ENCODE measurements at regions not wholly inside any gene's neighbourhood (a gene's known extent, or its start where the extent isn't known, plus 50 kb on each side); places are given as distances from the start of the nearest gene placed in this dataset.

DNA sequence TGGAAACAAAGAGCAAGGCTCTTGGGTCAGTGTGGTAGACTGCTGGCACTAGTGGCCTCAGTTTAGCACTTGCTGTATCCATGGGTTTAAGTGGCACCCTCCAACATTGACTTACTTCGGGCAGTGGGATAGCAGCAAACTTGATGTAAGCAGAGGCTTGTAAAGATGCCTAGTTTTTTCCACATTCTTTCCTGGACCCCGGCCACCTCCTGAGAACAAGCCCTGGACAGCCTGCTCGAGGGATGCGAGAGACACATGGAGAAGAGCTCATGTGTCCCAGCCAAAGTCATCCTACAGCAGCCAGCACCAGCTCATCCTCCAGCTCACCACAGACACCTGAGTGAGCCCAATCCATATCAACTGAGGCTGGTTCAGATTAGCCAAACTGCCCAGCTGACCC lies 142.7 kb upstream of the PCBD1 start:
- TF ChIP-seq, protein P1, sequence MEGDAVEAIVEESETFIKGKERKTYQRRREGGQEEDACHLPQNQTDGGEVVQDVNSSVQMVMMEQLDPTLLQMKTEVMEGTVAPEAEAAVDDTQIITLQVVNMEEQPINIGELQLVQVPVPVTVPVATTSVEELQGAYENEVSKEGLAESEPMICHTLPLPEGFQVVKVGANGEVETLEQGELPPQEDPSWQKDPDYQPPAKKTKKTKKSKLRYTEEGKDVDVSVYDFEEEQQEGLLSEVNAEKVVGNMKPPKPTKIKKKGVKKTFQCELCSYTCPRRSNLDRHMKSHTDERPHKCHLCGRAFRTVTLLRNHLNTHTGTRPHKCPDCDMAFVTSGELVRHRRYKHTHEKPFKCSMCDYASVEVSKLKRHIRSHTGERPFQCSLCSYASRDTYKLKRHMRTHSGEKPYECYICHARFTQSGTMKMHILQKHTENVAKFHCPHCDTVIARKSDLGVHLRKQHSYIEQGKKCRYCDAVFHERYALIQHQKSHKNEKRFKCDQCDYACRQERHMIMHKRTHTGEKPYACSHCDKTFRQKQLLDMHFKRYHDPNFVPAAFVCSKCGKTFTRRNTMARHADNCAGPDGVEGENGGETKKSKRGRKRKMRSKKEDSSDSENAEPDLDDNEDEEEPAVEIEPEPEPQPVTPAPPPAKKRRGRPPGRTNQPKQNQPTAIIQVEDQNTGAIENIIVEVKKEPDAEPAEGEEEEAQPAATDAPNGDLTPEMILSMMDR (optimal IDR thresholded peaks at IDR 0.05 in 1 of 3, IDR thresholded peaks at IDR 0.05 in 1 of 3, conservative IDR thresholded peaks at IDR 0.05 in 1 of 3; ENCODE audit: extremely low read depth in 1 of 3, insufficient read depth in 2 of 3, low read length in 3 of 3) = no peak
- no peak for TF ChIP-seq EZH2 (IDR thresholded peaks at IDR 0.05; ENCODE audit: low read length)

Measured in keratinocyte (primary cell).